ENCODE measurements at regions not wholly inside any gene's neighbourhood (a gene's known extent, or its start where the extent isn't known, plus 50 kb on each side); places are given as distances from the start of the nearest gene placed in this dataset.

GRCh38 chr10:10160821-10161312 lies 856.8 kb upstream of the CELF2 start:
- POLR2A ChIA-PET = no interaction called here
- Mint-ChIP-seq H3K27ac (ENCODE audit: unreplicated experiment) (no peak overlapping the region), H3K4me3 (ENCODE audit: unreplicated experiment) (no peak overlapping the region), H3K4me1 (ENCODE audit: low read depth, unreplicated experiment) (no peaks in the 10 kb centered on the region), H3K9me3 (ENCODE audit: unreplicated experiment) (peaks cover 12% of the 10 kb centered on the region), H3K36me3 (ENCODE audit: insufficient read depth, unreplicated experiment) (no peaks in the 10 kb centered on the region), H3K27me3 (ENCODE audit: insufficient read depth, unreplicated experiment) (no peaks in the 10 kb centered on the region)
- intact Hi-C loops (cut with micrococcal nuclease; ENCODE audit: unreplicated experiment) = no loop called here
- H3K27me3 ChIP-seq (replicated peaks; ENCODE audit: control insufficient read depth, insufficient read depth, low read length) = no peaks in the 10 kb centered on the region; the same call in 1 of the 2 replicates
- no TSS peak for BruUV-seq (replicated peaks)
- H3K4me3 ChIP-seq (ENCODE audit: low read depth, low read length) = no peak overlapping the region
- no peaks in the 10 kb centered on the region for H3K4me1 ChIP-seq
- H3K9me3 ChIP-seq = peaks cover 7% of the 10 kb centered on the region; the same call in 1 of the 2 replicates
- no peak for DNase-seq
- no peaks in the 10 kb centered on the region for H3K36me3 ChIP-seq (ENCODE audit: control insufficient read depth, insufficient read depth, low read length)
- CTCF ChIA-PET = no interaction called here
- no peak for TF ChIP-seq CTCF (IDR thresholded peaks at IDR 0.05; ENCODE audit: insufficient read depth in 1 of 2, low read depth in 1 of 2, low read length in 1 of 2, severe bottlenecking in 1 of 2, unreplicated experiment in 1 of 2)

- H3K4me3 ChIP-seq (ENCODE audit: low read depth, low read length) = no peak overlapping the region
- peaks cover 9% of the 10 kb centered on the region; the same call in 1 of the 2 replicates for H3K9me3 ChIP-seq
- DNase-seq = no peak
- no peak for TF ChIP-seq CTCF (IDR thresholded peaks at IDR 0.05; ENCODE audit: insufficient read depth in 1 of 2, low read depth in 1 of 2, low read length in 1 of 2, severe bottlenecking in 1 of 2, unreplicated experiment in 1 of 2)
- no peaks in the 10 kb centered on the region for H3K36me3 Mint-ChIP-seq (ENCODE audit: insufficient read depth, unreplicated experiment)
- no peak overlapping the region for H3K27ac Mint-ChIP-seq (ENCODE audit: unreplicated experiment)
- BruUV-seq (replicated peaks) = no TSS peak
- no peaks in the 10 kb centered on the region for H3K4me1 ChIP-seq
- intact Hi-C loops (cut with micrococcal nuclease; ENCODE audit: unreplicated experiment) = no loop called here
- no peaks in the 10 kb centered on the region for H3K27me3 ChIP-seq (replicated peaks; ENCODE audit: control insufficient read depth, insufficient read depth, low read length)
- no peaks in the 10 kb centered on the region for H3K4me1 Mint-ChIP-seq (ENCODE audit: low read depth, unreplicated experiment)
- ChIA-PET CTCF (no interaction called here), POLR2A (no interaction called here)
- no peak overlapping the region for H3K4me3 Mint-ChIP-seq (ENCODE audit: unreplicated experiment)
- H3K27me3 Mint-ChIP-seq (ENCODE audit: insufficient read depth, unreplicated experiment) = no peaks in the 10 kb centered on the region
- no peaks in the 10 kb centered on the region for H3K36me3 ChIP-seq (ENCODE audit: control insufficient read depth, insufficient read depth, low read length)
- H3K9me3 Mint-ChIP-seq (ENCODE audit: unreplicated experiment) = peaks cover 6% of the 10 kb centered on the region
Measured at GRCh38 chr10:10164848-10165247, 852.8 kb upstream of the CELF2 start.

GRCh38 chr10:10165415-10165814 lies 852.3 kb upstream of the CELF2 start:
- ChIA-PET CTCF (no interaction called here), POLR2A (no interaction called here)
- H3K9me3 Mint-ChIP-seq (ENCODE audit: unreplicated experiment) = peaks cover under 1% of the 10 kb centered on the region
- TF ChIP-seq CTCF (IDR thresholded peaks at IDR 0.05; ENCODE audit: insufficient read depth in 1 of 2, low read depth in 1 of 2, low read length in 1 of 2, severe bottlenecking in 1 of 2, unreplicated experiment in 1 of 2) = no peak
- no peaks in the 10 kb centered on the region for H3K27me3 ChIP-seq (replicated peaks; ENCODE audit: control insufficient read depth, insufficient read depth, low read length)
- intact Hi-C loops (cut with micrococcal nuclease; ENCODE audit: unreplicated experiment) = no loop called here
- BruUV-seq (replicated peaks) = no TSS peak
- peaks cover 9% of the 10 kb centered on the region; the same call in 1 of the 2 replicates for H3K9me3 ChIP-seq
- H3K36me3 Mint-ChIP-seq (ENCODE audit: insufficient read depth, unreplicated experiment) = no peaks in the 10 kb centered on the region
- H3K4me3 Mint-ChIP-seq (ENCODE audit: unreplicated experiment) = no peak overlapping the region
- H3K27me3 Mint-ChIP-seq (ENCODE audit: insufficient read depth, unreplicated experiment) = no peaks in the 10 kb centered on the region
- H3K4me1 Mint-ChIP-seq (ENCODE audit: low read depth, unreplicated experiment) = no peaks in the 10 kb centered on the region
- no peak overlapping the region for H3K27ac Mint-ChIP-seq (ENCODE audit: unreplicated experiment)
- no peaks in the 10 kb centered on the region for H3K4me1 ChIP-seq
- DNase-seq = no peak
- no peaks in the 10 kb centered on the region for H3K36me3 ChIP-seq (ENCODE audit: control insufficient read depth, insufficient read depth, low read length)
- no peak overlapping the region for H3K4me3 ChIP-seq (ENCODE audit: low read depth, low read length)
